ENCODE measurements at regions not wholly inside any gene's neighbourhood (a gene's known extent, or its start where the extent isn't known, plus 50 kb on each side); places are given as distances from the start of the nearest gene placed in this dataset.

GRCh38 chr15:87300146-87300545 lies 956.4 kb downstream of the NTRK3 start:
- TF ChIP-seq CTCF (conservative IDR thresholded peaks at IDR 0.05 in 1 of 2, IDR thresholded peaks at IDR 0.05 in 1 of 2; ENCODE audit: extremely low read depth in 1 of 2, insufficient read depth in 1 of 2, low read depth in 1 of 2, low read length in 2 of 2): no peak
- TF ChIP-seq EZH2 (IDR thresholded peaks at IDR 0.05; ENCODE audit: borderline replicate concordance, low read length): no peak

Measured in mammary epithelial cell (primary cell).